PC-3 (cell line): ENCODE measurements at regions not wholly inside any gene's neighbourhood (a gene's known extent, or its start where the extent isn't known, plus 50 kb on each side); places are given as distances from the start of the nearest gene placed in this dataset.

Experiments used
- ATAC-seq: fragments of 200-7000 bp; cut with Tn5 transposase; 2 replicates; pipeline ENCODE4 v1.9.1; 2020; ENCODE audit warnings: mild to moderate bottlenecking, moderate library complexity
- BruUV-seq: library from RNA; stranded (reverse); fragments of 400-500 nt; replicated peaks from 2 replicates; lab custom pipeline; 2021; lab: Mats Ljungman, UMichigan
- CTCF ChIA-PET: fragments of 300-600 bp; sonication (Branson Sonifier 250); formaldehyde crosslinking; loops from one replicate; lab custom pipeline; 2022; ENCODE audit warnings: antibody characterized with exemption; lab: Charles Lee
- POLR2A ChIA-PET: fragments of 300-600 bp; sonication (Branson Sonifier 250); formaldehyde crosslinking; loops from one replicate; lab custom pipeline; 2022; ENCODE audit warnings: antibody characterized with exemption; ENCODE audit not compliant: unreplicated experiment; lab: Charles Lee
- DNase-seq: peaks from one replicate; pipeline ENCODE4 v3.0.0-alpha.2; 2015
- H2AFZ ChIP-seq: fragments of 300-600 bp; sonication (generic); 2 replicates; pipeline ENCODE4 v1.6.0; 2016; ENCODE audit warnings: antibody characterized with exemption, low read length
- H3F3A ChIP-seq: fragments of 300-600 bp; sonication (generic); one replicate; pipeline ENCODE4 v1.6.0; 2017; ENCODE audit warnings: antibody characterized with exemption, low read length, control low read depth, mild to moderate bottlenecking; ENCODE audit not compliant: unreplicated experiment
- H3K27ac ChIP-seq: fragments of 300-600 bp; sonication (generic); 2 replicates; pipeline ENCODE4 v1.5.1; 2016; ENCODE audit warnings: mild to moderate bottlenecking, low read length
- H3K27me3 ChIP-seq: fragments of 300-600 bp; sonication (generic); 2 replicates; pipeline ENCODE4 v1.6.1; 2016; ENCODE audit warnings: low read length, mixed read lengths
- H3K36me3 ChIP-seq: fragments of 300-600 bp; sonication (generic); 2 replicates; pipeline ENCODE4 v1.6.1; 2016; ENCODE audit warnings: low read depth, mixed run types, low read length, mixed read lengths
- H3K4me1 ChIP-seq: fragments of 300-600 bp; sonication (generic); 2 replicates; pipeline ENCODE4 v1.5.1; 2016; ENCODE audit warnings: low read length; ENCODE audit not compliant: insufficient read depth
- H3K4me2 ChIP-seq: fragments of 300-600 bp; sonication (generic); 2 replicates; pipeline ENCODE4 v1.6.0; 2016; ENCODE audit warnings: low read length
- H3K4me3 ChIP-seq: fragments of 300-600 bp; sonication (generic); 2 replicates; pipeline ENCODE4 v1.5.1; 2016; ENCODE audit warnings: mild to moderate bottlenecking, low read length, mixed read lengths
- H3K79me2 ChIP-seq: fragments of 300-600 bp; sonication (generic); 2 replicates; pipeline ENCODE4 v1.6.1; 2017; ENCODE audit warnings: low read length, mixed read lengths
- H3K9ac ChIP-seq: fragments of 300-600 bp; sonication (generic); 2 replicates; pipeline ENCODE4 v1.6.0; 2016; ENCODE audit warnings: mild to moderate bottlenecking, low read length
- H3K9me2 ChIP-seq: fragments of 300-600 bp; sonication (generic); replicated peaks from 2 replicates; pipeline ENCODE4 v1.6.1; 2016; ENCODE audit warnings: mixed run types, low read length, mixed read lengths
- H3K9me3 ChIP-seq: fragments of 300-600 bp; sonication (generic); 2 replicates; pipeline ENCODE4 v1.6.1; 2016; ENCODE audit warnings: low read length, mixed read lengths
- H4K20me1 ChIP-seq: fragments of 300-600 bp; sonication (generic); 2 replicates; pipeline ENCODE4 v1.6.1; 2016; ENCODE audit warnings: low read length, mixed read lengths
- CTCF ChIP-seq: fragments of 300-600 bp; sonication (generic); conservative IDR thresholded peaks from 2 replicates; pipeline ENCODE4 v1.5.1; 2017; ENCODE audit warnings: antibody characterized with exemption, low read depth, mild to moderate bottlenecking, low read length
- EZH2 ChIP-seq: fragments of 300-600 bp; sonication (generic); IDR thresholded peaks from one replicate; pipeline ENCODE4 v1.6.1; 2017; ENCODE audit warnings: antibody characterized with exemption, mild to moderate bottlenecking, low read length; ENCODE audit not compliant: unreplicated experiment
- EZH2phosphoT487 ChIP-seq: fragments of 300-600 bp; sonication (generic); IDR thresholded peaks from 2 replicates; pipeline ENCODE4 v1.6.1; 2018; ENCODE audit warnings: mild to moderate bottlenecking, antibody characterized with exemption, low read length, borderline replicate concordance
- intact Hi-C: fragments of 100-400 bp; cut with micrococcal nuclease; formaldehyde crosslinking; loops from 2 replicates; pipeline ENCODE4 v1.9.0; 2023

GRCh38 chr2:182522972-182523473, 96.2 kb upstream of the PDE1A start:
- BruUV-seq, result no TSS peak
- ATAC-seq (no peak), DNase-seq (no peak)
- Histone ChIP-seq H3K9me3 (no peaks in the 10 kb centered on the region), H3K9me2 (no peaks in the 10 kb centered on the region), H3K4me2 (no peak overlapping the region), H3K36me3 (no peaks in the 10 kb centered on the region), H3K27ac (no peak overlapping the region), H3K79me2 (no peaks in the 10 kb centered on the region), H3K27me3 (peaks cover 20% of the 10 kb centered on the region; the same call in 1 of the 2 replicates), H4K20me1 (no peaks in the 10 kb centered on the region), H3K9ac (no peak overlapping the region), H3K4me1 (no peaks in the 10 kb centered on the region), H2AFZ (no peak overlapping the region), H3F3A (no peaks in the 10 kb centered on the region), H3K4me3 (no peak overlapping the region)
- intact Hi-C loops, result no loop called here
- POLR2A ChIA-PET, result no interaction called here
- CTCF ChIA-PET, result no interaction called here
- TF ChIP-seq EZH2 (no peak), CTCF (no peak), EZH2phosphoT487 (no peak)

GRCh38 chr2:182530636-182531035, 103.8 kb upstream of the PDE1A start:
- H3K9me2 ChIP-seq, result no peaks in the 10 kb centered on the region
- H3K36me3 ChIP-seq, result no peaks in the 10 kb centered on the region
- BruUV-seq, result no TSS peak
- H4K20me1 ChIP-seq, result no peaks in the 10 kb centered on the region
- ChIA-PET CTCF (interaction anchor here (0.5 to 0.6 kb wide), 2 partner anchors 118 to 119 kb away, joined by 4 read pairs; no protein-coding TSS in a partner anchor), POLR2A (no interaction called here)
- no peak overlapping the region for H3K4me2 ChIP-seq
- H3K27me3 ChIP-seq, result no peaks in the 10 kb centered on the region
- no peak overlapping the region for H3K27ac ChIP-seq
- intact Hi-C loops, result no loop called here
- no peaks in the 10 kb centered on the region for H3F3A ChIP-seq
- H3K79me2 ChIP-seq, result no peaks in the 10 kb centered on the region
- H3K9me3 ChIP-seq, result no peaks in the 10 kb centered on the region
- DNase-seq (no peak), ATAC-seq (no peak)
- no peak overlapping the region for H2AFZ ChIP-seq
- no peaks in the 10 kb centered on the region for H3K4me1 ChIP-seq
- no peak overlapping the region for H3K9ac ChIP-seq
- no peak for TF ChIP-seq EZH2
- TF ChIP-seq CTCF, result no peak
- no peak for TF ChIP-seq EZH2phosphoT487
- H3K4me3 ChIP-seq, result no peak overlapping the region

GRCh38 chr2:182540252-182540651, 113.4 kb upstream of the PDE1A start:
- Histone ChIP-seq H3K36me3 (no peaks in the 10 kb centered on the region), H3K9ac (no peak overlapping the region), H4K20me1 (no peaks in the 10 kb centered on the region), H2AFZ (no peak overlapping the region), H3K4me1 (no peaks in the 10 kb centered on the region), H3F3A (no peaks in the 10 kb centered on the region), H3K9me3 (no peaks in the 10 kb centered on the region), H3K4me3 (no peak overlapping the region), H3K27me3 (no peaks in the 10 kb centered on the region), H3K9me2 (no peaks in the 10 kb centered on the region), H3K79me2 (no peaks in the 10 kb centered on the region), H3K27ac (no peak overlapping the region), H3K4me2 (no peak overlapping the region)
- intact Hi-C loops, result no loop called here
- CTCF ChIA-PET, result no interaction called here
- POLR2A ChIA-PET, result no interaction called here
- no TSS peak for BruUV-seq
- DNase-seq, result no peak
- ATAC-seq, result no peak
- no peak for TF ChIP-seq CTCF
- no peak for TF ChIP-seq EZH2
- no peak for TF ChIP-seq EZH2phosphoT487
